SK-N-SH (cell line): ENCODE measurements at regions not wholly inside any gene's neighbourhood (a gene's known extent, or its start where the extent isn't known, plus 50 kb on each side); places are given as distances from the start of the nearest gene placed in this dataset.

Source experiments
- CTCF ChIA-PET: fragments of 300-600, 350-600 bp; formaldehyde crosslinking; extraction: SDS; loops from one replicate; lab custom pipeline; 2021; lab: Yijun Ruan, JAX
- POLR2A ChIA-PET: fragments of 350-600 bp; sonication (Branson Sonifier 250); formaldehyde crosslinking; extraction: SDS; loops from one replicate; lab custom pipeline; 2020; ENCODE audit warnings: antibody characterized with exemption, inconsistent platforms; lab: Yijun Ruan, JAX
- DNase-seq: peaks from one replicate; pipeline ENCODE4 v3.0.0; 2012
- H2AFZ ChIP-seq: fragments of 200-600 bp; sonication (generic); 2 replicates; pipeline ENCODE4 v1.8.1; 2016; ENCODE audit warnings: antibody characterized with exemption, mild to moderate bottlenecking, low read depth
- H3F3A ChIP-seq: fragments of 200-600 bp; sonication (generic); replicated peaks from 2 replicates; pipeline ENCODE3; 2016; ENCODE audit warnings: antibody characterized with exemption, mild to moderate bottlenecking; ENCODE audit not compliant: insufficient read depth
- H3K27ac ChIP-seq, 2 experiments: fragments of 200-500 bp in 1 of 2; fragments of 200-600 bp in 1 of 2; sonication (Bioruptor generic) in 1 of 2; sonication (generic), shearing (Covaris generic) in 1 of 2; 2 replicates each; pipeline versions ENCODE4 v1.5.1 to v1.6.1; 2014 to 2016; ENCODE audit warnings: low read depth in 2 of 2, inconsistent platforms in 1 of 2, low read length in 1 of 2, mild to moderate bottlenecking in 1 of 2, mixed read lengths in 1 of 2
- H3K27me3 ChIP-seq: fragments of 200-600 bp; sonication (generic), shearing (Covaris generic); 2 replicates; pipeline ENCODE4 v1.6.1; 2016; ENCODE audit warnings: mixed run types; ENCODE audit not compliant: insufficient read depth
- H3K36me3 ChIP-seq, 2 experiments: fragments of 200-500 bp in 1 of 2; fragments of 200-600 bp in 1 of 2; sonication (Bioruptor generic) in 1 of 2; sonication (generic) in 1 of 2; replicated peaks in 1 of 2; 2 replicates each; pipeline versions ENCODE3 to v1.5.1; 2014 to 2016; ENCODE audit warnings: low read length in 1 of 2, mild to moderate bottlenecking in 1 of 2; ENCODE audit not compliant: insufficient read depth in 2 of 2, control insufficient read depth in 1 of 2
- H3K4me1 ChIP-seq, 2 experiments: fragments of 200-500 bp in 1 of 2; fragments of 200-600 bp in 1 of 2; sonication (Bioruptor generic) in 1 of 2; sonication (generic), shearing (Covaris generic) in 1 of 2; 2 replicates each; pipeline versions ENCODE4 v1.5.1 to v1.6.1; 2014 to 2016; ENCODE audit warnings: low read depth in 1 of 2, low read length in 1 of 2, mixed run types in 1 of 2; ENCODE audit not compliant: insufficient read depth in 2 of 2, control insufficient read depth in 1 of 2
- H3K4me2 ChIP-seq: fragments of 200-600 bp; sonication (generic), shearing (Covaris generic); 2 replicates; pipeline ENCODE4 v1.6.1; 2017; ENCODE audit warnings: mixed run types
- H3K4me3 ChIP-seq, 2 experiments: fragments of 200-500 bp in 1 of 2; fragments of 200-600 bp in 1 of 2; sonication (Bioruptor generic) in 1 of 2; sonication (generic), shearing (Covaris generic) in 1 of 2; 2 replicates each; pipeline versions ENCODE4 v1.5.1 to v1.8.1; 2014 to 2016; ENCODE audit warnings: low read depth in 2 of 2, inconsistent platforms in 1 of 2, low read length in 1 of 2, mild to moderate bottlenecking in 1 of 2, mixed read lengths in 1 of 2, moderate library complexity in 1 of 2
- H3K79me2 ChIP-seq: fragments of 200-600 bp; sonication (generic); 2 replicates; pipeline ENCODE4 v1.8.1; 2017; ENCODE audit warnings: mild to moderate bottlenecking; ENCODE audit not compliant: insufficient read depth
- H3K9ac ChIP-seq: fragments of 200-600 bp; sonication (generic); 2 replicates; pipeline ENCODE4 v1.6.1; 2017; ENCODE audit warnings: mixed run types
- H3K9me2 ChIP-seq: fragments of 200-600 bp; sonication (generic); 2 replicates; pipeline ENCODE4 v1.6.1; 2017; ENCODE audit warnings: mixed run types
- H3K9me3 ChIP-seq: fragments of 200-600 bp; sonication (generic); 2 replicates; pipeline ENCODE4 v1.6.1; 2017; ENCODE audit warnings: mixed run types, mild to moderate bottlenecking, moderate library complexity
- H4K20me1 ChIP-seq: fragments of 200-600 bp; sonication (generic); 2 replicates; pipeline ENCODE4 v1.6.1; 2017; ENCODE audit warnings: mild to moderate bottlenecking, mixed run types; ENCODE audit not compliant: insufficient read depth
- CHD2 ChIP-seq: fragments of 150-350 bp; IDR thresholded peaks from 2 replicates; pipeline ENCODE4 v1.6.1; 2018; ENCODE audit warnings: low read length; ENCODE audit not compliant: partially characterized antibody
- FOXJ3 ChIP-seq: sonication (generic); formaldehyde crosslinking; IDR thresholded peaks from 2 replicates; pipeline ENCODE4 v1.5.1; 2020; ENCODE audit warnings: mild to moderate bottlenecking, missing genetic modification reagents
- FOXM1 ChIP-seq: IDR thresholded peaks from 2 replicates; pipeline ENCODE4 v1.4.0; 2012; ENCODE audit warnings: low read depth, mild to moderate bottlenecking
- NRF1 ChIP-seq: IDR thresholded peaks from 2 replicates; pipeline ENCODE4 v1.6.1; 2012; ENCODE audit warnings: low read depth, mild to moderate bottlenecking, low read length
- POLR2AphosphoS5 ChIP-seq: IDR thresholded peaks from 2 replicates; pipeline ENCODE4 v1.6.1; 2012; ENCODE audit warnings: low read depth, low read length
- RCOR1 ChIP-seq: fragments of 150-350 bp; IDR thresholded peaks from 2 replicates; pipeline ENCODE4 v1.6.1; 2017; ENCODE audit warnings: antibody characterized with exemption, low read length
- TAF1 ChIP-seq: IDR thresholded peaks from 2 replicates; pipeline ENCODE4 v1.6.1; 2012; ENCODE audit warnings: low read depth, mild to moderate bottlenecking, low read length, moderate library complexity, borderline replicate concordance
- TCF12 ChIP-seq: IDR thresholded peaks from 2 replicates; pipeline ENCODE4 v1.4.0; 2012
- TEAD4 ChIP-seq: IDR thresholded peaks from 2 replicates; pipeline ENCODE4 v1.4.0; 2012; ENCODE audit warnings: mild to moderate bottlenecking, borderline replicate concordance; ENCODE audit not compliant: insufficient read depth
- YY1 ChIP-seq: IDR thresholded peaks from 2 replicates; pipeline ENCODE4 v1.4.0; 2012; ENCODE audit warnings: low read depth, mild to moderate bottlenecking
- WGBS: methylation state at CpG from one replicate; pipeline ENCODE4 v1.1.6; 2017; ENCODE audit warnings: low lambda C conversion rate; 5-methylcytosine and 5-hydroxymethylcytosine counted together
- TF ChIP-seq, protein P1 (sequence below): IDR thresholded peaks from 2 replicates; pipeline ENCODE4; 2012
- TF ChIP-seq, protein P2 (sequence below): IDR thresholded peaks from 2 replicates; pipeline ENCODE4 v1.4.0; 2012; ENCODE audit warnings: low read depth
- TF ChIP-seq, protein P3 (sequence below): fragments of 150-350 bp; IDR thresholded peaks from 2 replicates; pipeline ENCODE4 v1.6.1; 2017; ENCODE audit warnings: antibody characterized with exemption, low read length, low read depth, borderline replicate concordance
- TF ChIP-seq, protein P4 (sequence below): fragments of 150-350 bp; IDR thresholded peaks from 2 replicates; pipeline ENCODE4 v1.6.1; 2016; ENCODE audit warnings: mild to moderate bottlenecking, low read depth, low read length
- TF ChIP-seq, protein P5 (sequence below): IDR thresholded peaks from 2 replicates; pipeline ENCODE4 v1.6.1; 2012; ENCODE audit warnings: mild to moderate bottlenecking, low read depth, low read length, moderate library complexity

DNA sequence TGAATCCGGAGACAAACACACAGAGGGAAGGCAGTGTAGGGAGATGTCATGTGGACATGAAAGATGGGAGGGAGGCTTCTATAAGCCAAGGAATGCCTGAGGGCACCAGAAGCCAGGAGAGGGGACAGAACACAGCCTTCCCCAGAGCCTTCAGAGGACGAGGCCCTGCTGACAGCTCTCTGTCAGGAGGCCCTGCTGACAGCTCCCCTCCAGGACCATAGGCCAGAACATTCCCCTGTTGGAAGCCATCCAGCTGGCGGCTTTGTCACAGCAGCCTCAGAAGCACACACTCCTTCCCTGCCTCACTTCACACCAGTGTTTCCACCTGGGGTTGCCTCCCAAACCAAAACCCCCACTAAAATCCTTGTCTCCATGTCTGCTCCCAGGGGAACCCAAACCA, 171.3 kb upstream of the ID2 start:
- H3K9me3 ChIP-seq = no peaks in the 10 kb centered on the region
- no peaks in the 10 kb centered on the region for H3K9me2 ChIP-seq
- CTCF ChIA-PET = interaction anchor here (1.8 kb wide), 1 partner anchor 11 kb away, joined by 7 read pairs; no protein-coding TSS in a partner anchor
- no peak for DNase-seq
- H4K20me1 ChIP-seq = no peaks in the 10 kb centered on the region
- H3K9ac ChIP-seq = no peak overlapping the region
- H2AFZ ChIP-seq = no peak overlapping the region
- H3K79me2 ChIP-seq = no peaks in the 10 kb centered on the region
- H3K4me3 ChIP-seq = no peak overlapping the region
- TF ChIP-seq CHD2 (no peak), POLR2AphosphoS5 (no peak), RCOR1 (no peak), TCF12 (no peak), NRF1 (no peak), FOXJ3 (CRISPR knock-in tag) (no peak), TEAD4 (no peak), YY1 (no peak), FOXM1 (no peak)
- TF ChIP-seq, protein P1, sequence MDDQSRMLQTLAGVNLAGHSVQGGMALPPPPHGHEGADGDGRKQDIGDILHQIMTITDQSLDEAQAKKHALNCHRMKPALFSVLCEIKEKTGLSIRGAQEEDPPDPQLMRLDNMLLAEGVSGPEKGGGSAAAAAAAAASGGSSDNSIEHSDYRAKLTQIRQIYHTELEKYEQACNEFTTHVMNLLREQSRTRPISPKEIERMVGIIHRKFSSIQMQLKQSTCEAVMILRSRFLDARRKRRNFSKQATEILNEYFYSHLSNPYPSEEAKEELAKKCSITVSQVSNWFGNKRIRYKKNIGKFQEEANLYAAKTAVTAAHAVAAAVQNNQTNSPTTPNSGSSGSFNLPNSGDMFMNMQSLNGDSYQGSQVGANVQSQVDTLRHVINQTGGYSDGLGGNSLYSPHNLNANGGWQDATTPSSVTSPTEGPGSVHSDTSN = no peak
- TF ChIP-seq, protein P2, sequence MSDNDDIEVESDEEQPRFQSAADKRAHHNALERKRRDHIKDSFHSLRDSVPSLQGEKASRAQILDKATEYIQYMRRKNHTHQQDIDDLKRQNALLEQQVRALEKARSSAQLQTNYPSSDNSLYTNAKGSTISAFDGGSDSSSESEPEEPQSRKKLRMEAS = no peak
- TF ChIP-seq, protein P3, sequence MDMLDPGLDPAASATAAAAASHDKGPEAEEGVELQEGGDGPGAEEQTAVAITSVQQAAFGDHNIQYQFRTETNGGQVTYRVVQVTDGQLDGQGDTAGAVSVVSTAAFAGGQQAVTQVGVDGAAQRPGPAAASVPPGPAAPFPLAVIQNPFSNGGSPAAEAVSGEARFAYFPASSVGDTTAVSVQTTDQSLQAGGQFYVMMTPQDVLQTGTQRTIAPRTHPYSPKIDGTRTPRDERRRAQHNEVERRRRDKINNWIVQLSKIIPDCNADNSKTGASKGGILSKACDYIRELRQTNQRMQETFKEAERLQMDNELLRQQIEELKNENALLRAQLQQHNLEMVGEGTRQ = no peak
- TF ChIP-seq, protein P4, sequence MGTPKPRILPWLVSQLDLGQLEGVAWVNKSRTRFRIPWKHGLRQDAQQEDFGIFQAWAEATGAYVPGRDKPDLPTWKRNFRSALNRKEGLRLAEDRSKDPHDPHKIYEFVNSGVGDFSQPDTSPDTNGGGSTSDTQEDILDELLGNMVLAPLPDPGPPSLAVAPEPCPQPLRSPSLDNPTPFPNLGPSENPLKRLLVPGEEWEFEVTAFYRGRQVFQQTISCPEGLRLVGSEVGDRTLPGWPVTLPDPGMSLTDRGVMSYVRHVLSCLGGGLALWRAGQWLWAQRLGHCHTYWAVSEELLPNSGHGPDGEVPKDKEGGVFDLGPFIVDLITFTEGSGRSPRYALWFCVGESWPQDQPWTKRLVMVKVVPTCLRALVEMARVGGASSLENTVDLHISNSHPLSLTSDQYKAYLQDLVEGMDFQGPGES = no peak
- TF ChIP-seq, all 33 proteins: peak for 0
- H3F3A ChIP-seq = no peaks in the 10 kb centered on the region
- no peaks in the 10 kb centered on the region for H3K36me3 ChIP-seq
- POLR2A ChIA-PET = no interaction called here
- peaks cover 5% of the 10 kb centered on the region in 2 experiments; a peak in 1 of 4 replicates for H3K4me1 ChIP-seq
- no peak overlapping the region for H3K4me2 ChIP-seq
- no peaks in the 10 kb centered on the region; the same call in 1 of the 2 replicates for H3K27me3 ChIP-seq
- no peak overlapping the region for H3K27ac ChIP-seq
- WGBS = 55% methylated on average over 3 of the region's 3 CpGs

DNA sequence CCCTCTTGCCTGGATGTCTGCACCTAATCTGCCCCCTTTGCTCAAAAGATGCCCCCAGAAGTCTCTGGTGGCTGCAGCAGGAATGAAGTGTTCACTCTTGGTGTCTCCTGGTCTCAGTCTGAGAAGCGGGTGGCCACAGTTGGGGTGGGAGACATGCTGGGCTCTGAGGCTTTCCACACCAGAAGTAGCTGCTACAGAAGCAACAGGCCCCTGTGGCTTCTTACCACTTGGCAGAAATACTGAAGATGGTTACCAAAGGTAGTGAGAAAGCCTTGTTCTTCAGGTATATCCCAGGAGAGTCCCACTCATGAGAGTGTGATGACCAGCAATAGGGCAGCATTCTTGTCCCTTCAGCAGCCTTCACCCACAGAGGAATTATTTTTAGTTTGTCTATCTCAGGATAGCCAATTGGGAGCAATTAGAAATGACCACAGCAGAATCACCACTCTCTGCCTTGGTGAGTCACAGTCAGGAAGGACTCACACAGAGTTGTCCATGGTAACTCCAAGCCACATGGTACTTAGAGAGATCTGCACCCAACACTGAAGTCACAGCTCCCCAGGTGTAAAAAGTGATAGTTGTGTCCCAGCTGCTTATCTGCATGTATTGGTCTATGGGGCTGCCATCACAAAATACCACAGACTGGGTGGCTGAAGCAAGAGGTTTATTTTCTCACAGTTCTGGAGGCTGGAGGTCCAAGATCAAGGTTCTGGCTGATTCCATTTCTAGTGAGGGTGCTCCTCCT, 169.8 kb upstream of the ID2 start:
- DNase-seq = no peak
- Histone ChIP-seq H3K4me2 (no peak overlapping the region), H3K9me2 (no peaks in the 10 kb centered on the region)
- TF ChIP-seq YY1 = no peak
- TF ChIP-seq, protein P2 = no peak
- no peak for TF ChIP-seq RCOR1
- TF ChIP-seq, protein P5, sequence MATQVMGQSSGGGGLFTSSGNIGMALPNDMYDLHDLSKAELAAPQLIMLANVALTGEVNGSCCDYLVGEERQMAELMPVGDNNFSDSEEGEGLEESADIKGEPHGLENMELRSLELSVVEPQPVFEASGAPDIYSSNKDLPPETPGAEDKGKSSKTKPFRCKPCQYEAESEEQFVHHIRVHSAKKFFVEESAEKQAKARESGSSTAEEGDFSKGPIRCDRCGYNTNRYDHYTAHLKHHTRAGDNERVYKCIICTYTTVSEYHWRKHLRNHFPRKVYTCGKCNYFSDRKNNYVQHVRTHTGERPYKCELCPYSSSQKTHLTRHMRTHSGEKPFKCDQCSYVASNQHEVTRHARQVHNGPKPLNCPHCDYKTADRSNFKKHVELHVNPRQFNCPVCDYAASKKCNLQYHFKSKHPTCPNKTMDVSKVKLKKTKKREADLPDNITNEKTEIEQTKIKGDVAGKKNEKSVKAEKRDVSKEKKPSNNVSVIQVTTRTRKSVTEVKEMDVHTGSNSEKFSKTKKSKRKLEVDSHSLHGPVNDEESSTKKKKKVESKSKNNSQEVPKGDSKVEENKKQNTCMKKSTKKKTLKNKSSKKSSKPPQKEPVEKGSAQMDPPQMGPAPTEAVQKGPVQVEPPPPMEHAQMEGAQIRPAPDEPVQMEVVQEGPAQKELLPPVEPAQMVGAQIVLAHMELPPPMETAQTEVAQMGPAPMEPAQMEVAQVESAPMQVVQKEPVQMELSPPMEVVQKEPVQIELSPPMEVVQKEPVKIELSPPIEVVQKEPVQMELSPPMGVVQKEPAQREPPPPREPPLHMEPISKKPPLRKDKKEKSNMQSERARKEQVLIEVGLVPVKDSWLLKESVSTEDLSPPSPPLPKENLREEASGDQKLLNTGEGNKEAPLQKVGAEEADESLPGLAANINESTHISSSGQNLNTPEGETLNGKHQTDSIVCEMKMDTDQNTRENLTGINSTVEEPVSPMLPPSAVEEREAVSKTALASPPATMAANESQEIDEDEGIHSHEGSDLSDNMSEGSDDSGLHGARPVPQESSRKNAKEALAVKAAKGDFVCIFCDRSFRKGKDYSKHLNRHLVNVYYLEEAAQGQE = 0 out of 2 replicates have a peak, but pooled peaks have one; percentile 14
- TF ChIP-seq TAF1 = no peak
- TF ChIP-seq, protein P1 = no peak
- TF ChIP-seq, all 33 proteins: peak for 1
- Histone ChIP-seq H3K4me1 (peaks cover 5% of the 10 kb centered on the region in 2 experiments; a peak in 1 of 4 replicates), H4K20me1 (no peaks in the 10 kb centered on the region), H2AFZ (no peak overlapping the region), H3K9me3 (no peaks in the 10 kb centered on the region), H3K27me3 (no peaks in the 10 kb centered on the region; the same call in 1 of the 2 replicates), H3K36me3 (no peaks in the 10 kb centered on the region), H3K4me3 (no peak overlapping the region), H3K9ac (no peak overlapping the region), H3K79me2 (no peaks in the 10 kb centered on the region), H3K27ac (no peak overlapping the region), H3F3A (no peaks in the 10 kb centered on the region)
- POLR2A ChIA-PET = no interaction called here
- CTCF ChIA-PET = interaction anchor here (1.8 kb wide), 1 partner anchor 9 kb away, joined by 7 read pairs; no protein-coding TSS in a partner anchor
- WGBS = no CpG with 5 or more reads among the region's 1 CpG
